HEK293T (cell line): ENCODE measurements at regions not wholly inside any gene's neighbourhood (a gene's known extent, or its start where the extent isn't known, plus 50 kb on each side); places are given as distances from the start of the nearest gene placed in this dataset.

Experiments
- CTCF ChIA-PET: fragments of 350-600 bp; formaldehyde crosslinking; extraction: SDS; loops from one replicate; lab custom pipeline; 2021; ENCODE audit warnings: antibody characterized with exemption, inconsistent platforms; lab: Yijun Ruan, JAX
- POLR2A ChIA-PET: fragments of 350-600 bp; formaldehyde crosslinking; extraction: SDS; loops from one replicate; lab custom pipeline; 2020; ENCODE audit warnings: antibody characterized with exemption, inconsistent platforms; lab: Yijun Ruan, JAX
- DNase-seq: peaks from one replicate; pipeline ENCODE4 v3.0.0; 2012; ENCODE audit warnings: mixed read lengths; ENCODE audit errors: extremely low spot score
- ARNT ChIP-seq: fragments of 450-650 bp; IDR thresholded peaks from 2 replicates; pipeline ENCODE4 v1.6.1; 2017; ENCODE audit warnings: mild to moderate bottlenecking
- BHLHE40 ChIP-seq: fragments of 450-650 bp; IDR thresholded peaks from 2 replicates; pipeline ENCODE4 v1.6.1; 2016; ENCODE audit warnings: mild to moderate bottlenecking, moderate library complexity, borderline replicate concordance
- CTBP1 ChIP-seq: fragments of 450-650 bp; IDR thresholded peaks from 2 replicates; pipeline ENCODE4 v1.6.1; 2016; ENCODE audit warnings: borderline replicate concordance
- ELF4 ChIP-seq: fragments of 450-650 bp; IDR thresholded peaks from 2 replicates; pipeline ENCODE4 v1.6.1; 2017; ENCODE audit warnings: antibody characterized with exemption
- FOXA1 ChIP-seq: fragments of 450-650 bp; IDR thresholded peaks from 2 replicates; pipeline ENCODE4 v1.6.1; 2016; ENCODE audit warnings: mild to moderate bottlenecking
- FOXK2 ChIP-seq: fragments of 450-650 bp; IDR thresholded peaks from 2 replicates; pipeline ENCODE4 v1.6.1; 2016; ENCODE audit warnings: mild to moderate bottlenecking
- FOXM1 ChIP-seq: fragments of 450-650 bp; IDR thresholded peaks from 2 replicates; pipeline ENCODE4 v1.6.1; 2017; ENCODE audit warnings: mild to moderate bottlenecking, borderline replicate concordance
- HDGF ChIP-seq: fragments of 450-650 bp; IDR thresholded peaks from 2 replicates; pipeline ENCODE4 v1.6.1; 2017; ENCODE audit warnings: antibody characterized with exemption, borderline replicate concordance
- L3MBTL2 ChIP-seq: fragments of 450-650 bp; conservative IDR thresholded peaks from 2 replicates; pipeline ENCODE4 v1.6.1; 2016; ENCODE audit warnings: mild to moderate bottlenecking
- LEF1 ChIP-seq: fragments of 450-650 bp; IDR thresholded peaks from 2 replicates; pipeline ENCODE4 v1.6.1; 2017; ENCODE audit warnings: mild to moderate bottlenecking, borderline replicate concordance
- NFRKB ChIP-seq: fragments of 450-650 bp; IDR thresholded peaks from 2 replicates; pipeline ENCODE4 v1.6.1; 2016; ENCODE audit warnings: mild to moderate bottlenecking, moderate library complexity
- SP1 ChIP-seq: fragments of 450-650 bp; IDR thresholded peaks from 2 replicates; pipeline ENCODE4 v1.6.1; 2017
- SUZ12 ChIP-seq: fragments of 450-650 bp; IDR thresholded peaks from 2 replicates; pipeline ENCODE4 v1.6.1; 2016; ENCODE audit warnings: mild to moderate bottlenecking
- TARDBP ChIP-seq: fragments of 450-650 bp; IDR thresholded peaks from 2 replicates; pipeline ENCODE4 v1.6.1; 2016
- ZNF384 ChIP-seq: fragments of 450-650 bp; IDR thresholded peaks from 2 replicates; pipeline ENCODE4 v1.6.1; 2016
- TF ChIP-seq, protein P1 (sequence below): fragments of 450-650 bp; IDR thresholded peaks from 2 replicates; pipeline ENCODE4 v1.6.1; 2016

DNA sequence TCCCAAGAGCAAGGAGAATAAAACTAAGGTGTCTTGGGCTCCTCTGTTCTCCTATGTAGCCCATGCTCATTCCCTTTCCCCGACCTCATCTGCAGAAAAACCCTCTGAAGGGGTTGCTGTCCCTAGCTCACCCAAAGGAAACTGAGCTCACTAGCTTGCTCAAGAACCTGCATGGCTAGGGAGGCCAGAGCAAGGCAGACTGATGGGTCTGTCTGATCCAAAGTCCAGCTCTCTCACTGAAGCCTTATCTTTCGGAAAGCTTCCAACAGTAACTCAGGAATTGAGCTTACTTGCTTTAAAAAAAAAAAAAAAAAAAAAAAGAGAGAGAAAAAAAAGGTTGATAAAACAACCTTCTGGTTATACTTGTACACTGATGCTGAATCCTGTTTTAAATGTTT, 141.4 kb upstream of the TOPAZ1 start:
- DNase-seq: no peak
- CTCF ChIA-PET: interaction anchor here (0.6 kb wide), 1 partner anchor 141 kb away, joined by 7 read pairs; no protein-coding TSS in a partner anchor
- POLR2A ChIA-PET: no interaction called here

GRCh38 chr3:44104043-44104442, 137.6 kb upstream of the TOPAZ1 start:
- DNase-seq: no peak
- ChIA-PET CTCF (no interaction called here), POLR2A (no interaction called here)
- no peak for TF ChIP-seq TARDBP
- TF ChIP-seq FOXA1: no peak
- TF ChIP-seq FOXK2: no peak
- no peak for TF ChIP-seq SP1

More for the DNA sequence above, 141.4 kb upstream of the TOPAZ1 start:
- TF ChIP-seq NFRKB: no peak

- DNase-seq: no peak
- TF ChIP-seq FOXA1 (no peak), ELF4 (no peak), FOXK2 (no peak), LEF1 (no peak), SUZ12 (no peak), TARDBP (no peak), L3MBTL2 (no peak), FOXM1 (no peak), ZNF384 (no peak), HDGF (no peak), SP1 (no peak)
- TF ChIP-seq, protein P1, sequence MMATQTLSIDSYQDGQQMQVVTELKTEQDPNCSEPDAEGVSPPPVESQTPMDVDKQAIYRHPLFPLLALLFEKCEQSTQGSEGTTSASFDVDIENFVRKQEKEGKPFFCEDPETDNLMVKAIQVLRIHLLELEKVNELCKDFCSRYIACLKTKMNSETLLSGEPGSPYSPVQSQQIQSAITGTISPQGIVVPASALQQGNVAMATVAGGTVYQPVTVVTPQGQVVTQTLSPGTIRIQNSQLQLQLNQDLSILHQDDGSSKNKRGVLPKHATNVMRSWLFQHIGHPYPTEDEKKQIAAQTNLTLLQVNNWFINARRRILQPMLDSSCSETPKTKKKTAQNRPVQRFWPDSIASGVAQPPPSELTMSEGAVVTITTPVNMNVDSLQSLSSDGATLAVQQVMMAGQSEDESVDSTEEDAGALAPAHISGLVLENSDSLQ: no peak
- ChIA-PET CTCF (no interaction called here), POLR2A (no interaction called here)
Measured at GRCh38 chr3:44104668-44105321, 136.9 kb upstream of the TOPAZ1 start.

DNA sequence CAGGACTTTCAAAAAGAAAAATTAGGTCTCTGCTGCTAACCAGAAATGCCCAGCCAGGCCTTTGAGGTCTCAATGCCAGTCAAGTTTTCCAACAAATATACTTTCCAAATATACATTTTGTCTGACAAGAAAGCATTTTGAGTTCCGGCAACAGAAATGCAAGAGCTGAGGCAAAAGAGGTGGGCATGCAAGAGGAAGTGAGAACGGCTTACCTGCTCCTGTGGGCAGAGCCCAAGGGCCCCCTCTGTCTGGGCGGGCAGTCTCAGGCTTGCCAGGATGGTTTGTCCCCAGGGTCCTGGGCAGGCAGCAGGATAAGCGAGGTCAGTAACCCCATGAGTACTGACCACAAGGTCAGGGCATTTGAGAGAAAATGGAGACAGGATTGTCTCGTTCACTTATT, 136.1 kb upstream of the TOPAZ1 start:
- POLR2A ChIA-PET: no interaction called here
- DNase-seq: no peak
- TF ChIP-seq, protein P1: no peak
- TF ChIP-seq SP1 (no peak), HDGF (no peak), SUZ12 (no peak), ARNT (no peak), FOXA1 (no peak), NFRKB (no peak), BHLHE40 (no peak), TARDBP (no peak), FOXM1 (no peak), FOXK2 (no peak), ZNF384 (no peak), CTBP1 (no peak), LEF1 (no peak), L3MBTL2 (no peak)
- CTCF ChIA-PET: no interaction called here

- DNase-seq: no peak
- ChIA-PET POLR2A (no interaction called here), CTCF (no interaction called here)
- TF ChIP-seq L3MBTL2 (no peak), FOXA1 (no peak), FOXM1 (no peak), ZNF384 (no peak), NFRKB (no peak)
- TF ChIP-seq, protein P1: no peak
Measured at GRCh38 chr3:44106756-44107155, 134.9 kb upstream of the TOPAZ1 start.

DNA sequence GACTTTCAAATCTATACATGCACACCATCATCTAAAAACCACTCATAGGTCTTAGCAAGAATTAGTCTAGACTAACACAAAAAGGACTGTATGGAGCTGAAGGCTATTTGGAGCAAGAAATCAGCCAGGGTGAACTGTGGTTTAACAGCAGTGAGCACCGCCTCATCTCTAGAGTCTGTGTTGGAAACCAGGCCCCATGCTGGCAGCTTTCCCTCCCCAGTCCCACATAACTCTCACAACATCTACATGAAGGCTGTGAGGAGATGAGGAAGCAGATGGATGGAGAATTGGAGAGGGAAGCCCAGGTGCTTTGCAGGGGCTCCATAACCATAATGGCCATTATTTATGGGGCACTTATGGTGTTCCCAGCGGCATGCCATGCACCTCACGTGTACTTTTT, 133.2 kb upstream of the TOPAZ1 start:
- ChIA-PET POLR2A (no interaction called here), CTCF (no interaction called here)
- no peak for DNase-seq
- TF ChIP-seq, protein P1: no peak
- TF ChIP-seq FOXA1 (no peak), HDGF (no peak), L3MBTL2 (no peak), NFRKB (no peak), CTBP1 (no peak), LEF1 (no peak), SP1 (no peak), ZNF384 (no peak), ARNT (no peak), FOXK2 (no peak), BHLHE40 (no peak), SUZ12 (no peak), FOXM1 (no peak), ELF4 (no peak), TARDBP (no peak)
